Activated T-cell treated with anti-CD3 and anti-CD28 coated beads for 24 hours (primary cell): ENCODE measurements at regions not wholly inside any gene's neighbourhood (a gene's known extent, or its start where the extent isn't known, plus 50 kb on each side); places are given as distances from the start of the nearest gene placed in this dataset.

ENCODE experiments used
- DNase-seq: peaks from one replicate; pipeline ENCODE4 v3.0.0-alpha.2; 2020; ENCODE audit warnings: low read depth

- no peak for DNase-seq
Measured at GRCh38 chr10:36224431-36224985, 582.4 kb upstream of the FZD8 start.

GRCh38 chr10:36221101-36221500 is 579.0 kb upstream of the FZD8 start:
- no peak for DNase-seq

- no peak for DNase-seq
Measured at GRCh38 chr10:36220151-36220550, 578.1 kb upstream of the FZD8 start.

GRCh38 chr10:36211856-36212255 is 569.8 kb upstream of the FZD8 start:
- DNase-seq: no peak

GRCh38 chr10:36209480-36209879 is 567.4 kb upstream of the FZD8 start:
- no peak for DNase-seq

GRCh38 chr10:36202881-36203280 is 560.8 kb upstream of the FZD8 start:
- DNase-seq: no peak

- DNase-seq: no peak
Measured at GRCh38 chr10:36200577-36200976, 558.5 kb upstream of the FZD8 start.

GRCh38 chr10:36198322-36198721 is 556.2 kb upstream of the FZD8 start:
- DNase-seq: no peak

- no peak for DNase-seq
Measured at GRCh38 chr10:36195364-36195763, 553.3 kb upstream of the FZD8 start.

- no peak for DNase-seq
Measured at GRCh38 chr10:36194276-36194675, 552.2 kb upstream of the FZD8 start.

GRCh38 chr10:36191009-36191408 is 548.9 kb upstream of the FZD8 start:
- DNase-seq: no peak

- no peak for DNase-seq
Measured at GRCh38 chr10:36188461-36188860, 546.4 kb upstream of the FZD8 start.

GRCh38 chr10:36188080-36188453 is 546.0 kb upstream of the FZD8 start:
- DNase-seq: no peak

- no peak for DNase-seq
Measured at GRCh38 chr10:36187380-36188079, 545.4 kb upstream of the FZD8 start.

GRCh38 chr10:36185097-36185496 is 543.0 kb upstream of the FZD8 start:
- no peak for DNase-seq

- DNase-seq: no peak
Measured at GRCh38 chr10:36183726-36184125, 541.6 kb upstream of the FZD8 start.

GRCh38 chr10:36183056-36183455 is 541.0 kb upstream of the FZD8 start:
- DNase-seq: no peak

- no peak for DNase-seq
Measured at GRCh38 chr10:36182606-36183005, 540.5 kb upstream of the FZD8 start.

GRCh38 chr10:36182179-36182566 is 540.1 kb upstream of the FZD8 start:
- DNase-seq: no peak

GRCh38 chr10:36181426-36182178 is 539.5 kb upstream of the FZD8 start:
- no peak for DNase-seq

- DNase-seq: no peak
Measured at GRCh38 chr10:36178616-36179015, 536.5 kb upstream of the FZD8 start.

- DNase-seq: no peak
Measured at GRCh38 chr10:36177071-36177470, 535.0 kb upstream of the FZD8 start.

- DNase-seq: no peak
Measured at GRCh38 chr10:36175954-36176353, 533.9 kb upstream of the FZD8 start.

- DNase-seq: no peak
Measured at GRCh38 chr10:36173364-36173763, 531.3 kb upstream of the FZD8 start.
